H9 (cell line): ENCODE measurements at regions not wholly inside any gene's neighbourhood (a gene's known extent, or its start where the extent isn't known, plus 50 kb on each side); places are given as distances from the start of the nearest gene placed in this dataset.

Source experiments
- DNase-seq: peaks from one replicate; pipeline ENCODE4 v3.0.0-alpha.2; 2017
- H2AFZ ChIP-seq: one replicate; pipeline ENCODE4 v1.6.1; 2013; ENCODE audit warnings: mild to moderate bottlenecking, low read length, control low read depth, moderate library complexity
- H2AK5ac ChIP-seq: 2 replicates; pipeline ENCODE4 v1.6.1; 2013; ENCODE audit warnings: low read length, control low read depth, mixed read lengths; ENCODE audit not compliant: insufficient read length
- H2BK120ac ChIP-seq: one replicate; pipeline ENCODE4 v1.6.1; 2013; ENCODE audit warnings: low read depth, mild to moderate bottlenecking, low read length, control low read depth, inconsistent platforms; ENCODE audit not compliant: poor library complexity, severe bottlenecking
- H2BK12ac ChIP-seq: 2 replicates; pipeline ENCODE4 v1.6.1; 2013; ENCODE audit warnings: low read length, control low read depth, mixed read lengths, low read depth; ENCODE audit not compliant: insufficient read length
- H2BK15ac ChIP-seq: 2 replicates; pipeline ENCODE4 v1.6.1; 2013; ENCODE audit warnings: low read depth, low read length, control low read depth
- H2BK20ac ChIP-seq: one replicate; pipeline ENCODE4 v1.6.1; 2013; ENCODE audit warnings: low read depth, mild to moderate bottlenecking, low read length, control low read depth, inconsistent platforms; ENCODE audit not compliant: poor library complexity, severe bottlenecking
- H2BK5ac ChIP-seq: 2 replicates; pipeline ENCODE4 v1.6.1; 2013; ENCODE audit warnings: low read length, control low read depth, mixed read lengths; ENCODE audit not compliant: insufficient read length
- H3K14ac ChIP-seq: 2 replicates; pipeline ENCODE4 v1.6.1; 2013; ENCODE audit warnings: low read length, control low read depth; ENCODE audit not compliant: insufficient read depth
- H3K18ac ChIP-seq: 2 replicates; pipeline ENCODE4 v1.6.1; 2013; ENCODE audit warnings: low read depth, mild to moderate bottlenecking, mixed read lengths, low read length, control low read depth; ENCODE audit not compliant: insufficient read length
- H3K23ac ChIP-seq: 2 replicates; pipeline ENCODE4 v1.6.1; 2013; ENCODE audit warnings: low read length, control low read depth, mixed read lengths, low read depth; ENCODE audit not compliant: insufficient read length
- H3K23me2 ChIP-seq: 2 replicates; pipeline ENCODE4 v1.6.1; 2013; ENCODE audit warnings: low read depth, mild to moderate bottlenecking, mixed read lengths, low read length, control low read depth; ENCODE audit not compliant: insufficient read length, poor library complexity, severe bottlenecking
- H3K27ac ChIP-seq: 2 replicates; pipeline ENCODE4 v1.5.1; 2013; ENCODE audit warnings: low read length, control low read depth, mixed read lengths, low read depth; ENCODE audit not compliant: insufficient read length
- H3K27me3 ChIP-seq: 2 replicates; pipeline ENCODE4 v1.6.1; 2013; ENCODE audit warnings: low read length, control low read depth, inconsistent platforms; ENCODE audit not compliant: insufficient read depth
- H3K4ac ChIP-seq: 2 replicates; pipeline ENCODE4 v1.6.1; 2013; ENCODE audit warnings: low read depth, mild to moderate bottlenecking, control low read depth, inconsistent platforms, low read length, moderate library complexity
- H3K4me1 ChIP-seq: 2 replicates; pipeline ENCODE4 v1.6.1; 2013; ENCODE audit warnings: low read length, control low read depth, inconsistent platforms; ENCODE audit not compliant: insufficient read depth
- H3K4me2 ChIP-seq: 2 replicates; pipeline ENCODE4 v1.6.1; 2013; ENCODE audit warnings: low read length, control low read depth, mixed read lengths; ENCODE audit not compliant: insufficient read length, insufficient read depth
- H3K56ac ChIP-seq: 2 replicates; pipeline ENCODE4 v1.6.1; 2013; ENCODE audit warnings: low read depth, mild to moderate bottlenecking, mixed read lengths, low read length, control low read depth; ENCODE audit not compliant: insufficient read length
- H3K79me1 ChIP-seq: 2 replicates; pipeline ENCODE4 v1.6.1; 2013; ENCODE audit warnings: low read depth, mild to moderate bottlenecking, moderate library complexity, low read length, control low read depth, inconsistent platforms; ENCODE audit not compliant: insufficient read depth, poor library complexity, severe bottlenecking
- H3K79me2 ChIP-seq: 2 replicates; pipeline ENCODE4 v1.6.1; 2013; ENCODE audit warnings: low read length, control low read depth, inconsistent platforms; ENCODE audit not compliant: insufficient read depth
- H3K9ac ChIP-seq: 2 replicates; pipeline ENCODE4 v1.6.1; 2013; ENCODE audit warnings: low read length, control low read depth, mixed read lengths; ENCODE audit not compliant: insufficient read length; ENCODE audit errors: extremely low read depth
- H3K9me3 ChIP-seq: one replicate; pipeline ENCODE4 v1.6.1; 2013; ENCODE audit warnings: low read depth, low read length, inconsistent platforms; ENCODE audit not compliant: control insufficient read depth
- H3T11ph ChIP-seq: one replicate; pipeline ENCODE4 v1.6.1; 2013; ENCODE audit warnings: mild to moderate bottlenecking, low read length, control low read depth, inconsistent platforms
- H4K20me1 ChIP-seq: one replicate; pipeline ENCODE4 v1.6.1; 2013; ENCODE audit not compliant: control insufficient read depth, insufficient read length, insufficient read depth
- H4K5ac ChIP-seq: 2 replicates; pipeline ENCODE4 v1.6.1; 2013; ENCODE audit warnings: low read depth, mild to moderate bottlenecking, mixed read lengths, low read length, control low read depth; ENCODE audit not compliant: insufficient read length
- H4K8ac ChIP-seq: replicated peaks from 2 replicates; pipeline ENCODE4 v1.6.1; 2013; ENCODE audit warnings: low read length, control low read depth, mixed read lengths, low read depth; ENCODE audit not compliant: insufficient read length
- H4K91ac ChIP-seq: 2 replicates; pipeline ENCODE4 v1.6.1; 2013; ENCODE audit warnings: low read depth, mild to moderate bottlenecking, moderate library complexity, mixed read lengths, low read length, control low read depth; ENCODE audit not compliant: insufficient read length
- H3K27ac Mint-ChIP-seq, 3 experiments: 2 replicates in 2 of 3; 3 replicates in 1 of 3; pipeline ENCODE4 v1.8.0; 2020 to 2021; ENCODE audit warnings: mixed read lengths in 3 of 3, mild to moderate bottlenecking in 1 of 3, moderate library complexity in 1 of 3
- H3K27me3 Mint-ChIP-seq: 2 replicates; pipeline ENCODE4 v1.8.0; 2021; ENCODE audit warnings: low read depth, mild to moderate bottlenecking, moderate library complexity, mixed read lengths
- H3K36me3 Mint-ChIP-seq, 3 experiments: 2 replicates in 2 of 3; 3 replicates in 1 of 3; pipeline ENCODE4 v1.8.0; 2020 to 2021; ENCODE audit warnings: low read depth in 3 of 3, mixed read lengths in 3 of 3; ENCODE audit not compliant: insufficient read depth in 1 of 3
- H3K4me1 Mint-ChIP-seq, 2 experiments: 2 replicates each; pipeline ENCODE4 v1.8.0; 2020; ENCODE audit warnings: mixed read lengths in 2 of 2
- H3K4me3 Mint-ChIP-seq, 2 experiments: 2 replicates in 1 of 2; 3 replicates in 1 of 2; pipeline ENCODE4 v1.8.0; 2020 to 2021; ENCODE audit warnings: mild to moderate bottlenecking in 2 of 2, mixed read lengths in 2 of 2, moderate library complexity in 1 of 2
- H3K9me3 Mint-ChIP-seq, 2 experiments: 2 replicates in 1 of 2; 3 replicates in 1 of 2; pipeline ENCODE4 v1.8.0; 2020; ENCODE audit warnings: mild to moderate bottlenecking in 2 of 2, mixed read lengths in 2 of 2, moderate library complexity in 1 of 2
- WGBS: extraction: QIAGEN DNeasy Blood & Tissue Kit; methylation state at CpG from one replicate; pipeline ENCODE4 v1.1.7; 2013; ENCODE audit warnings: missing lambda C conversion rate, low lambda C conversion rate, mixed read lengths; ENCODE audit not compliant: insufficient read length; ENCODE audit errors: extremely low coverage; 5-methylcytosine and 5-hydroxymethylcytosine counted together
- TF ChIP-seq, protein P1 (sequence below): fragments of 200-600 bp; sonication (generic); conservative IDR thresholded peaks from 3 replicates; pipeline ENCODE4 v1.8.0; 2021; ENCODE audit warnings: antibody characterized with exemption, mild to moderate bottlenecking

DNA sequence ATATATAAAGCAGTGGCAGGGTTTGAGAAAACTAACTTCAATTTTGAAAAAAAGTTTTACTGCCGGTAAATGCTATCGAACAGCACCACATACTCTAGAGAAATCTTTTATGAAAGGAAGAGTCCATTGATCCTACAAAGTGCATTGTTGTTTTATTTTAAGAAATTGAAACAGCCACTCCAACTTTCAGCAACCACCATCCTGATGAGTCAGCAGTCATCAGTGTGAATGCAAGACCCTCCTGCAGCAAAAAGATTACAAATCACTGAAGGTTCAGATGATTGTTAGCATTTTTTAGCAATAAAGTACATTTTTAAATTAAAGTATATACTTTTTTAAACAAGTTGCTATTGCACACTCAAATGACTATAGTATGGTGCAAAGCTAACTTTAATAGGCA, 1017.7 kb upstream of the CRIM1 start:
- Histone ChIP-seq H3K9me3 (no peaks in the 10 kb centered on the region), H3K79me2 (no peaks in the 10 kb centered on the region), H3K4me1 (no peaks in the 10 kb centered on the region), H3K4me2 (no peak overlapping the region), H2BK120ac (no peak overlapping the region), H3K9ac (no peak overlapping the region), H3T11ph (no peak overlapping the region), H3K23me2 (no peaks in the 10 kb centered on the region), H2BK12ac (no peak overlapping the region), H2BK15ac (no peak overlapping the region), H3K79me1 (no peaks in the 10 kb centered on the region), H2AFZ (no peak overlapping the region), H4K8ac (no peak overlapping the region), H3K27me3 (no peaks in the 10 kb centered on the region), H3K18ac (no peak overlapping the region), H2BK5ac (no peak overlapping the region), H3K4ac (no peak overlapping the region), H4K5ac (no peak overlapping the region), H3K23ac (no peak overlapping the region), H3K14ac (no peak overlapping the region), H3K27ac (no peak overlapping the region), H2BK20ac (no peak overlapping the region), H4K20me1 (no peaks in the 10 kb centered on the region), H2AK5ac (no peak overlapping the region), H4K91ac (no peak overlapping the region), H3K56ac (no peak overlapping the region)
- Mint-ChIP-seq H3K4me3 (no peak overlapping the region), H3K36me3 (peaks cover 0 to 13% (median 0%) of the 10 kb centered on the region in 3 experiments; a peak in 2 of 7 replicates), H3K4me1 (peaks cover 0 to 7% of the 10 kb centered on the region in 2 experiments; a peak in 3 of 4 replicates), H3K27ac (no peak overlapping the region), H3K9me3 (peaks cover 5 to 8% of the 10 kb centered on the region in 2 experiments; a peak in 4 of 5 replicates), H3K27me3 (peaks cover 7% of the 10 kb centered on the region; the same call in 1 of the 2 replicates)
- TF ChIP-seq, protein P1, sequence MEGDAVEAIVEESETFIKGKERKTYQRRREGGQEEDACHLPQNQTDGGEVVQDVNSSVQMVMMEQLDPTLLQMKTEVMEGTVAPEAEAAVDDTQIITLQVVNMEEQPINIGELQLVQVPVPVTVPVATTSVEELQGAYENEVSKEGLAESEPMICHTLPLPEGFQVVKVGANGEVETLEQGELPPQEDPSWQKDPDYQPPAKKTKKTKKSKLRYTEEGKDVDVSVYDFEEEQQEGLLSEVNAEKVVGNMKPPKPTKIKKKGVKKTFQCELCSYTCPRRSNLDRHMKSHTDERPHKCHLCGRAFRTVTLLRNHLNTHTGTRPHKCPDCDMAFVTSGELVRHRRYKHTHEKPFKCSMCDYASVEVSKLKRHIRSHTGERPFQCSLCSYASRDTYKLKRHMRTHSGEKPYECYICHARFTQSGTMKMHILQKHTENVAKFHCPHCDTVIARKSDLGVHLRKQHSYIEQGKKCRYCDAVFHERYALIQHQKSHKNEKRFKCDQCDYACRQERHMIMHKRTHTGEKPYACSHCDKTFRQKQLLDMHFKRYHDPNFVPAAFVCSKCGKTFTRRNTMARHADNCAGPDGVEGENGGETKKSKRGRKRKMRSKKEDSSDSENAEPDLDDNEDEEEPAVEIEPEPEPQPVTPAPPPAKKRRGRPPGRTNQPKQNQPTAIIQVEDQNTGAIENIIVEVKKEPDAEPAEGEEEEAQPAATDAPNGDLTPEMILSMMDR: no peak
- DNase-seq: no peak
- no CpG with 5 or more reads among the region's 2 CpGs for WGBS
